Dermis blood vessel endothelial cell (primary cell): ENCODE measurements at regions not wholly inside any gene's neighbourhood (a gene's known extent, or its start where the extent isn't known, plus 50 kb on each side); places are given as distances from the start of the nearest gene placed in this dataset.

Experiments
- DNase-seq: peaks from one replicate; pipeline ENCODE4 v3.0.0; 2010

DNA sequence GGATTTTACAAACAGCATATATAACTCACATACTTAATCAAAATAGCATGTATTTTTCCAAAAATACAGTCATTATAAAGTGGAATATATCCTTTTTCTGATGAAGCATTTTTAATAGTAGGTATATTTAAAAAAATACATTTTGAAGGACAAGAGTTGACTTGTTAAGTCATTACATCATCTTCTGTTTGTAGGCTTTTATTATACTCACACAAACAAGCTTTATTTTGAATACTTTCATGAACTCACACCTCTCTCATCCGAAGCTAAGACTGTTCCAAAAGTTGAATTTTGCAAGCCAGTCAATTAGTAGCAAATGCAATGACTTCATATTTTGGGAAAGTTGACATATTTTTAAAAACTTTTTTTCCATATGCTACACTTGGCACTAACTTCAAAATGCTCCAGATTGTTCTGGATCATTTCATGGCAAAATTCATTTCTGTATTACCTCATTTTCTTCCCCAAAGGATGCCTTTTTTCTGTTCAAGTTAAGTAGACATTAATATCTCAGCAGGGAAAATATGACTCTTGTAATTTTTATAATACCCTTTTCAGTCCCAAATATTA is 68.5 kb upstream of the WDR75 start:
- DNase-seq, result no peak

DNA sequence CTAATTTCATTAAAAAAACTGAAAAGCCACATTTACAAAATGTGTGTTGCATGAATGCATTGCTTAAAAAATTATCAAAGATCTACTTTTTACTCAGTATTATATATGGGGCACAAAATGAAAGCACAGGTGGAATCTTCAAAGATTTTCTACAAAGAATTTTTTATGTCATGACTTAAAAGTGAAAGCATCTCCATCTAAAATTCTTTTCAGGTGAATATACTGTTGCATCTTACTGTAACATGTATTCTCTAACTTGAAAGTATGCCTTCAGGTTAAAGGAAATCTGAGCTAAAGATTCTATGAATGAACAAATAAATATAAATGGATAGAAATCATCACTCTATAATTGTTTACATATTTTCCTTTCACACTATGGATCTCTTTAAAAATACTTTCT is 66.8 kb upstream of the WDR75 start:
- no peak for DNase-seq

GRCh38 chr2:189375842-189376241 is 65.4 kb upstream of the WDR75 start:
- no peak for DNase-seq

- no peak for DNase-seq
Measured at GRCh38 chr2:189379287-189379630, 62.0 kb upstream of the WDR75 start.

GRCh38 chr2:189379731-189380261 is 61.5 kb upstream of the WDR75 start:
- no peak for DNase-seq

DNA sequence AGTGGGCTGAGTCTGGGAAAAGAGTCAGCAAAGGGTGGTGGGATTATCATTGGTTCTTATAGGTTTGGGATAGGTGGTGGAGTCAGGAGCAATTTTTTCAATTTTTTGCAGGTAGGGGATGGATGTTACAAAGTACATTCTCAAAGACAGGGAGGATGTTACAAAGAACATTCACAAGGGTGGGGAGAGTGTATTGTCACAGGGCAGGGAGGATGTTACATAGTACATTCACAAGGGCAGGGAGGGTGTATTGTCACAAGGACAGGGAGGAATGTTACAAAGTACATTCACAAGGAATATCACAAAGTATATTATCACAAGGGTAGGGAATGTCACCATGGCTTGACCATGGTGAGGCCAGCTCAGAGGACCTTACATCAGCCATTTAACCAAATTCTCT is 58.6 kb upstream of the WDR75 start:
- no peak for DNase-seq

DNA sequence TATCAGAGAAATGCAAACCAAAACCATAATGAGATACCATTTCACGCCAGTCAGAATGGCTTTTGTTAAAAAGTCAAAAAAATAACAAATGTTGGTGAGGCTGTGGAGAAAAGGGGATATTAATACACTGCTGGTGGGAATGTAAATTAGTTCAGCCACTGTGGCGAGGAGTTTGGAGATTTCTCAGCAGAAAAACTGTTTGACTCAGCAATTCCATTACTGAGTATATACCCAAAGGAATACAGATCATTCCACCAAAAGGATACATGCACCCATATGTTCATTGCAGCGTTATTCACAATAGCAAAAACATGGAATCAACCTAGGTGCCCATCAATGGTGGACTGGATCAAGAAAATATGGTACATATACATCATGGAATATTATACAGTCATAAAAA is 54.5 kb upstream of the WDR75 start:
- DNase-seq, result no peak

DNA sequence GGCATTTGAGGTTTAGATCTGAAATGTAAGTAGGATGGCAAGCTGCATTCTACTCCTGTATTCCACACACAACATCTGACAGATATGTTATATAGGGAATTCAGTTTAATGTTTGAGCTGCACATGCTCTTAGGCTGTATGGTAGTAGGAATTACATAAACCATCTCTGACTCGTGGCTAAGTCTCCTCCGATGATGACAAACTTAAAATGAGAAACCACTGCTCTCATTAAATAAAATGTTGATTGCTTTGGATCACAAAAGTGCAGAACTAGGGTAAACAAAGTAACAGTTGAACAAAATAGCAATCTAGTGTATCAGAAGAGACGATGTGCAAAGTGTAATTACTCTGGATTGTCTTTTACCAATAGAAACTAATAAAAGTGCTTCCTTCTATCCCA is 50.1 kb upstream of the WDR75 start:
- DNase-seq, result no peak
